Cardiac fibroblast (primary cell): ENCODE measurements at regions not wholly inside any gene's neighbourhood (a gene's known extent, or its start where the extent isn't known, plus 50 kb on each side); places are given as distances from the start of the nearest gene placed in this dataset.

Experiments
- DNase-seq, 2 donors: peaks; one replicate each; pipeline versions ENCODE4 v3.0.0 to v3.0.0-alpha.2; 2010; ENCODE audit warnings: low read depth in 2 of 2
- H3K4me3 ChIP-seq, 2 donors: replicated peaks in 1 of 2; 1 replicate in 1 of 2; 2 replicates in 1 of 2; pipeline ENCODE4 v1.5.1; 2011; ENCODE audit warnings: low read depth in 2 of 2, low read length in 2 of 2, mild to moderate bottlenecking in 2 of 2, moderate library complexity in 1 of 2
- CTCF ChIP-seq: IDR thresholded peaks from one replicate; pipeline ENCODE4 v1.5.1; 2011; ENCODE audit warnings: low read depth, mild to moderate bottlenecking, low read length, inconsistent platforms

GRCh38 chr1:184827600-184828368 lies 73.1 kb upstream of the EDEM3 start:
- TF ChIP-seq CTCF, result no peak
- H3K4me3 ChIP-seq, result no peak overlapping the region
- DNase-seq, result peak; percentile 70 to 77

GRCh38 chr1:184826001-184826400 lies 71.3 kb upstream of the EDEM3 start:
- no peak for TF ChIP-seq CTCF
- H3K4me3 ChIP-seq, result no peak overlapping the region
- DNase-seq, result no peak

- no peak overlapping the region for H3K4me3 ChIP-seq
- TF ChIP-seq CTCF, result no peak
- DNase-seq, result no peak
These were observed 70.9 kb upstream of the EDEM3 start for GRCh38 chr1:184825571-184825970.

- H3K4me3 ChIP-seq, result no peak overlapping the region
- TF ChIP-seq CTCF, result no peak
- no peak for DNase-seq
These were observed 70.1 kb upstream of the EDEM3 start for GRCh38 chr1:184824691-184825323.

GRCh38 chr1:184823080-184823479 lies 68.4 kb upstream of the EDEM3 start:
- H3K4me3 ChIP-seq, result no peak overlapping the region
- no peak for TF ChIP-seq CTCF
- DNase-seq, result no peak

GRCh38 chr1:184822267-184822666 lies 67.6 kb upstream of the EDEM3 start:
- no peak overlapping the region for H3K4me3 ChIP-seq
- no peak for DNase-seq
- TF ChIP-seq CTCF, result no peak
